H1 (cell line): ENCODE measurements at regions not wholly inside any gene's neighbourhood (a gene's known extent, or its start where the extent isn't known, plus 50 kb on each side); places are given as distances from the start of the nearest gene placed in this dataset.
"Not testable (repeated sequence)": the region's sequence is repeated elsewhere in the genome, so short reads cannot be mapped to it uniquely, and the experiment has no call there.

Source experiments
- ASH2L ChIP-seq: fragments of 200-600, 300-600 bp; sonication (generic); IDR thresholded peaks from one replicate; pipeline ENCODE4 v1.7.1; 2017; ENCODE audit warnings: low read length
- CTCF ChIP-seq, 3 experiments: IDR thresholded peaks; 1 replicate in 2 of 3; 2 replicates in 1 of 3; pipeline versions ENCODE4 v1.5.1 to v1.6.1; 2011; ENCODE audit warnings: low read length in 3 of 3, mild to moderate bottlenecking in 3 of 3, inconsistent platforms in 2 of 3, low read depth in 1 of 3, moderate library complexity in 1 of 3; ENCODE audit not compliant: insufficient read depth in 1 of 3; ENCODE audit errors: control extremely low read depth in 1 of 3
- E2F6 ChIP-seq: IDR thresholded peaks from 2 replicates; pipeline ENCODE4 v1.6.1; 2012; ENCODE audit warnings: inconsistent platforms
- EZH2 ChIP-seq: fragments of 200-600 bp; sonication (generic); IDR thresholded peaks from 2 replicates; pipeline ENCODE4 v1.7.1; 2012; ENCODE audit warnings: low read depth, mild to moderate bottlenecking, moderate library complexity, low read length, inconsistent platforms; ENCODE audit not compliant: severe bottlenecking

- not testable (repeated sequence) for TF ChIP-seq E2F6; ASH2L; EZH2; CTCF (IDR thresholded peaks at IDR 0.05; ENCODE audit: control extremely low read depth in 1 of 3, insufficient read depth in 1 of 3, low read depth in 1 of 3, low read length in 3 of 3)
Measured at GRCh38 chr1:148387122-148387948, 95.8 kb downstream of the PPIAL4G start.
